Loucy (cell line): ENCODE measurements at regions not wholly inside any gene's neighbourhood (a gene's known extent, or its start where the extent isn't known, plus 50 kb on each side); places are given as distances from the start of the nearest gene placed in this dataset.

Experiments
- CTCF ChIP-seq: fragments of 200-600 bp; sonication (generic); conservative IDR thresholded peaks from 2 replicates; pipeline ENCODE4 v1.5.1; 2014; ENCODE audit warnings: mild to moderate bottlenecking, antibody characterized with exemption, low read length
- EZH2phosphoT487 ChIP-seq: fragments of 200-600 bp; IDR thresholded peaks from 2 replicates; pipeline ENCODE4 v1.6.1; 2018; ENCODE audit warnings: antibody characterized with exemption, mild to moderate bottlenecking, moderate library complexity, borderline replicate concordance

DNA sequence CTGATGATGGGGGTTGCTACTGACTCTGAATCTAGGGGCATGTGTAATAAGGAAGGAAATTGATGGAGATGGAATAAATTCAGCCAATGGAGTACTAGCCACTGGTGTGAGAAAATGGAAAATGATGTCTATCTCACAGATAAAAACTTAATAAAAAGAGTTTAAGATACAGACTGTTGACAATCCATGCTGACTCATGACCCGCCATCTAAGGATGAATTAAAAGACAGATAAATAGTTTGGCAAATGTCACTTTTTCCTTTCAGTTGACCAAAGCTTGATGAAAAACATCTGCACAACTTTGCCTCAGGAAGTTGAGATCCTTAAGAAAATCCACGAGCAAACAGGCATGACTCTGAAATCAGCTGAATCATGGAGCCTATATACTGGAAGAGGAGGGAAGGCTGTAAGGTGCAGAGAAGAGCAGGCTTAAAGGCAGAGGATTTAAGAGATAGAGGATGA is 82.6 kb upstream of the BMP5 start:
- TF ChIP-seq CTCF (no peak), EZH2phosphoT487 (no peak)
